GM12872 (cell line): ENCODE measurements at regions not wholly inside any gene's neighbourhood (a gene's known extent, or its start where the extent isn't known, plus 50 kb on each side); places are given as distances from the start of the nearest gene placed in this dataset.

ENCODE experiments used
- TF ChIP-seq, protein P1 (sequence below): IDR thresholded peaks from 3 replicates; pipeline ENCODE4 v1.5.1; 2011; ENCODE audit warnings: low read depth, mild to moderate bottlenecking, low read length, moderate library complexity; ENCODE audit not compliant: insufficient read depth

DNA sequence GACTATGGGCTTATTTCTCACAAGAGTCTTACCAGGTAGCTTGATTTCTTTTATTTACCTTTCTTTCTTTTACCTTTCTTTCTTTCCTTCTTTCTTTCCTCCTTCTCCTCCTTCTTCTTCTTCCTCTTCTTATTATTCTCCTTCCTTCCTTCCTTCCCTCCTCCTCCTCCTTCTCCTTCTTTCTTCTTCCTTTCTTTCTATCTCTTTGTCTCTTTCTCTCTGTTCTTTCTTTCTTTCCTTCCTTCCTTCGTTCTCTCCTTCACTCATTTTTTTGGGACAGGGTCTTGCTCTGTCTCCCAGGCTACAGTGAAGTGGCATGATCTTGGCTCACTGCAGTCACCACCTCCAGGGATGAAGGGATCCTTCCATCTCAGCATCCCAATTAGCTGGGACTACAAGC is 363.6 kb upstream of the MAF start:
- TF ChIP-seq, protein P1, sequence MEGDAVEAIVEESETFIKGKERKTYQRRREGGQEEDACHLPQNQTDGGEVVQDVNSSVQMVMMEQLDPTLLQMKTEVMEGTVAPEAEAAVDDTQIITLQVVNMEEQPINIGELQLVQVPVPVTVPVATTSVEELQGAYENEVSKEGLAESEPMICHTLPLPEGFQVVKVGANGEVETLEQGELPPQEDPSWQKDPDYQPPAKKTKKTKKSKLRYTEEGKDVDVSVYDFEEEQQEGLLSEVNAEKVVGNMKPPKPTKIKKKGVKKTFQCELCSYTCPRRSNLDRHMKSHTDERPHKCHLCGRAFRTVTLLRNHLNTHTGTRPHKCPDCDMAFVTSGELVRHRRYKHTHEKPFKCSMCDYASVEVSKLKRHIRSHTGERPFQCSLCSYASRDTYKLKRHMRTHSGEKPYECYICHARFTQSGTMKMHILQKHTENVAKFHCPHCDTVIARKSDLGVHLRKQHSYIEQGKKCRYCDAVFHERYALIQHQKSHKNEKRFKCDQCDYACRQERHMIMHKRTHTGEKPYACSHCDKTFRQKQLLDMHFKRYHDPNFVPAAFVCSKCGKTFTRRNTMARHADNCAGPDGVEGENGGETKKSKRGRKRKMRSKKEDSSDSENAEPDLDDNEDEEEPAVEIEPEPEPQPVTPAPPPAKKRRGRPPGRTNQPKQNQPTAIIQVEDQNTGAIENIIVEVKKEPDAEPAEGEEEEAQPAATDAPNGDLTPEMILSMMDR: no peak

DNA sequence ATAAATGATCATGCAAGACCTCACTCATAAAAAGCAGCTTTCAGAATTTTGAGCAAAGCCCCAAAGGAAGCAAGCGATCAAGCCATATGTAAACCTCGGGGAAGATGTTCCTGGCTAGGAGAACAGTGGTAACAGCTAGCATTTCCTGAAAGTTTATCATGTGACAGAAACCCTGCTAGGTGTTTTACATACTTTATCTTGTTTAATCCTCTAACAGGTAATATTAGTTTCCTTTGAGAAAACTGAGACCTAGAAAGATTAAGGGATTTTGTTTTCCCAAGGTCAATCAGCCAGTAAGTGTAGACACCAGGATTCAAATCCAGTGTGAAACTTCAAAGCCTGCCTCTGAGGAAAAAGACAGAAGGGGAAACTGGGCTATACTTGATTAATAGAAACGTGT is 362.4 kb upstream of the MAF start:
- TF ChIP-seq, protein P1: no peak

DNA sequence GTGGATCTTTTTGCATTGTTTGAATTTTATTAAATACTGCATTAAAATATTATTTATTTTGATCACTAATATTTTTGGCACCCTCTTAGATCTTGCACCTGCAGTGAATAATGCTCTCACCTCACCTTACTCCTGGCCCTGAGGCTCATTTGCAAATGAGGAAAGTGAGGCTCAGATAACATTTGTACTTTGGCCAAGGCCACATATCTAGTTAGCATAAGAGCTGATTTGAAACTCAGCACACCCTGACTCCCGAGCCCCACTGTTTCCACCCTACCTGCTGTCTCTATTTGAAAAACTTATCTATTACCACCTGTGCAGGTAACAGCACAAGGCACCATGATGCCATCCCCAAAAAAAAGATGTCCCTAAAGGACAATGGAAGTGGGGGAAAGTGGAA is 358.7 kb upstream of the MAF start:
- TF ChIP-seq, protein P1: no peak

DNA sequence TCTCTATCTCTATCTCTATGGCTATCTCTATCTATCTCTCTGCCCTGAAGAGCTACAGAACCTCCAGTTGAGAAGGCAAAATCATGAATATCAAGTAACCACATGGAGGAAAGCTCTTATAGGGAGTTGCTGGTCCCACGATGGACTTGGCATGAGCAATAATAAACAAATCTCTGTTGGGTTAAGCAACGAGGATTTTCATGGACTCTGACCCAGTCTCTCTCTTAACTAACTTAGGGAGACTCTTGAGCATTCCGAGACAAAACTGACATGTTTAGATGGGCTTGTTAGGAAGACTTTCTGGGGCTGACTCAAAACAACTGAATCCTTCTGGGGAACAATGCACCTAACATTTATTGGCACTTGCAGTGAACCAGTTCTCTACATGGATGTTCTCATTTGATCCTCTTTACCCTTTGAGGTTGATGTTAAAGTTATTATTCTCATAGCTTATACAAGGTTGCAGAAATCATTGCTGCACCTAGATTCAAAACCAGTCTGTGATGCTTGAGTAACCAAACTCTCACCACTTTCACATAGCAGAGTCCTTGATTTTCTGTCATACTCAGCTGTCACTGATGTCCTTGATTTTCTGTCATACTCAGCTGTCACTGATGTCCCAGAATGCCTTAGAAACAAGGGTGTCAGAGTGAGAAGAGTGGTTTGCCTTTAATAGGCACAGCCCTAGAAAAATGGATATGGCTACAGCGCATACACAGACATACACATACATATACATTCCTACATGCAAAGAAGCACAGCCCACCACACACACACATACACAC is 354.6 kb upstream of the MAF start:
- TF ChIP-seq, protein P1: no peak

DNA sequence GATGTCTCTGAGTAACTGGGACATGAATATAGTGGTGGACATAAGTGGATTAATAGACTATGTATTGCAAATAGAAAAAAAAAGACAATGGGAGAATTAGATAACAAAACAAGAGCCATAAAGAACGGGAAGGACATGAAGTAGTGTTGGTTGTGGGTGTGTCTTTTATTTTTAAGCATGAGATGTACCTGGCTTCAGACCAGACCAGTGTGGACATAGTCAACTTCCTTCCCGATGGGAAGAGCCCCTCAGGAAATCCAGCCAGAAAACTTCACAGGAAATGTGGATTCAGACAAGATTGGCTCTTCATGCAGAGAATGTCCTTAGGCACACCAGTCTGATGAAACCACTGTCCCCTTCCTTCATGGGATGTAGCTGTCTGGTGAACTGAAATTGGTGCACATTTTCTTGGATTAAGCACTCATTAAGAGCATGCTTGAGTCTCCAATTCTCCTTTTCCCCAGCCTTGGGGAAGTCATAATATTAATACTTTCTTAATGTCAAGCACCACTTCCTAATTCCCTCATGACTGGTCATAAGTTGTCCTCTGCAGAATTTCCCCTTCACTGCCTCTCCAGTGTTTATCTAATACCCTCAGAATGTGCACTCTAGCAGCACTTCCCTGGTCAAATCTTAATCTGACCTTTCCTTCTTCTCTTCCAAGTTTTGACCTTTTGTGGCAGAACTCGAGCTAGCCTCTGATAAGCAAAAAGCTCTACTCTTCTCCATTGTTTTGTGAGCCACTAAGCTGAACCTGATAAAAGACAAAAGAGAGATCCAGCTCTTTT is 350.6 kb upstream of the MAF start:
- TF ChIP-seq, protein P1: no peak

DNA sequence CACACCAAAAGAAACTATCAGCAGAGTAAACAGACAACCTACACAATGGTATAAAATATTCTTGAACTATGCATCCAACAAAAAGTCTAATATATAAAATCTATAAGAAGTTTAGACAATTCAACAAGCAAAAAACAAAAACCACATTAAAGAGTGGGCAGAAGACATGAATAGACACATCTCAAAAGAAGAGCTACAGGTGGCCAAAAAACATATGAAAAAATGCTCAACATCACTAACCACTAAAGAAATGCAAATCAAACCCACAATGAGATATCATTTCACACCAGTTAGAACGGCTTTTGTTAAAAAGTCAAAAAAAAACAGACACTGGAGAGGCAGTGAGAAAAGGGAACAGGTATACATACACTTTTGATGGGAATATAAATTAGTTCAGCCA is 348.9 kb upstream of the MAF start:
- TF ChIP-seq, protein P1: no peak

DNA sequence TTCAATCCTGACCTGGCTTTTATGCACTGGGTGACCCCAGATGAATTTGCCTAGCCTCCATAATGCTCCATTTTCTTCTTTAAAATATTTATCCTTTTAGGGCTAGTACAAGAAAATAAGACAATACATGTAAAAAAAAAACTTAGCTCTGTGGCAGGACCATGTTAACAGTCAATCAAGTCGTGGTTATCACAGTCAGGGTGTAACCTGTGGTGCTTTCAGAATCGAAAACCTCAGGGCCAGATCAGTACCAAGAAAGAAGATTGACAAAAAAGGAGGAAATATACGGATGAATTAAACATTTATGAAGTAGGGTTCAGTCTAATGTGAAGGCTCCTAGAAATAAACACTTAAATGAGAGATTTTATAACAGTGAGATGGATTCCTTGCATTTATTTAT is 347.2 kb upstream of the MAF start:
- TF ChIP-seq, protein P1: no peak
